Sigmoid colon (tissue), 4 donors: ENCODE measurements at regions not wholly inside any gene's neighbourhood (a gene's known extent, or its start where the extent isn't known, plus 50 kb on each side); places are given as distances from the start of the nearest gene placed in this dataset.

Source experiments
- EP300 ChIP-seq, 4 donors: sonication (generic); formaldehyde crosslinking; IDR thresholded peaks; one replicate each; pipeline ENCODE4 v1.6.1; 2017; ENCODE audit warnings: antibody characterized with exemption in 4 of 4
- POLR2A ChIP-seq, 2 donors: fragments of 450-650 bp; IDR thresholded peaks; one replicate each; pipeline ENCODE4 v1.6.1; 2016; ENCODE audit warnings: antibody characterized with exemption in 2 of 2, mild to moderate bottlenecking in 2 of 2, moderate library complexity in 2 of 2
- POLR2AphosphoS5 ChIP-seq, 4 donors: sonication (generic); formaldehyde crosslinking; IDR thresholded peaks; one replicate each; pipeline ENCODE4 v1.6.1; 2017; ENCODE audit warnings: antibody characterized with exemption in 4 of 4
- TF ChIP-seq, protein P1 (sequence below), 4 experiments: fragments of 450-650 bp in 3 of 4; fragments of 200-600 bp in 1 of 4; IDR thresholded peaks; one replicate each; pipeline ENCODE4 v1.5.1; 2016 to 2019; ENCODE audit warnings: antibody characterized with exemption in 4 of 4, mild to moderate bottlenecking in 3 of 4, moderate library complexity in 2 of 4

DNA sequence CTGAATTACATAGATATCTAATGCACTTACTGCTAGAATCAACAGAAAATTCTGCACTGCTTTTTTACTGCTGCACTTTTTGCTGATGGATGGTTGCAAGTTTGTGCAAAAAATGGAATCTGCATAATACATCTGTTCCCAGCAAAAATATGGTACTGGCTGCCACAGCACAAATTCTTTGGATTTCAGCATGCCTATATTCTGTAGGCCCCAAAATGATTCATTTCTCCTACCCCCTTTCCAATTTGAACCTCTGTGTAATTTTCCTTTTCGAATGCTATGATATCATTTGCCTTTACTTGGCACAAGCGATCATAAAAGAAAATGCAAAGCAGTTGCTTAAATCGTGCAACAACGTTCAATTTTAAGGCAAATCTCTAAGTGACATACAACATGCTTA, 524.2 kb upstream of the NBEA start:
- TF ChIP-seq, protein P1, sequence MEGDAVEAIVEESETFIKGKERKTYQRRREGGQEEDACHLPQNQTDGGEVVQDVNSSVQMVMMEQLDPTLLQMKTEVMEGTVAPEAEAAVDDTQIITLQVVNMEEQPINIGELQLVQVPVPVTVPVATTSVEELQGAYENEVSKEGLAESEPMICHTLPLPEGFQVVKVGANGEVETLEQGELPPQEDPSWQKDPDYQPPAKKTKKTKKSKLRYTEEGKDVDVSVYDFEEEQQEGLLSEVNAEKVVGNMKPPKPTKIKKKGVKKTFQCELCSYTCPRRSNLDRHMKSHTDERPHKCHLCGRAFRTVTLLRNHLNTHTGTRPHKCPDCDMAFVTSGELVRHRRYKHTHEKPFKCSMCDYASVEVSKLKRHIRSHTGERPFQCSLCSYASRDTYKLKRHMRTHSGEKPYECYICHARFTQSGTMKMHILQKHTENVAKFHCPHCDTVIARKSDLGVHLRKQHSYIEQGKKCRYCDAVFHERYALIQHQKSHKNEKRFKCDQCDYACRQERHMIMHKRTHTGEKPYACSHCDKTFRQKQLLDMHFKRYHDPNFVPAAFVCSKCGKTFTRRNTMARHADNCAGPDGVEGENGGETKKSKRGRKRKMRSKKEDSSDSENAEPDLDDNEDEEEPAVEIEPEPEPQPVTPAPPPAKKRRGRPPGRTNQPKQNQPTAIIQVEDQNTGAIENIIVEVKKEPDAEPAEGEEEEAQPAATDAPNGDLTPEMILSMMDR (IDR thresholded peaks at IDR 0.05), result no peak
- TF ChIP-seq POLR2AphosphoS5 (IDR thresholded peaks at IDR 0.05), result no peak
- TF ChIP-seq EP300 (IDR thresholded peaks at IDR 0.05), result no peak
- no peak for TF ChIP-seq POLR2A (IDR thresholded peaks at IDR 0.05)
